CD14-positive monocyte (primary cell): ENCODE measurements at regions not wholly inside any gene's neighbourhood (a gene's known extent, or its start where the extent isn't known, plus 50 kb on each side); places are given as distances from the start of the nearest gene placed in this dataset.

Experiments used
- DNase-seq, 3 donors: peaks; one replicate each; pipeline ENCODE4 v3.0.0-alpha.2; 2011 to 2022
- H2AFZ ChIP-seq: 2 replicates; pipeline ENCODE4 v1.6.0; 2012; ENCODE audit warnings: mild to moderate bottlenecking, low read depth, low read length, inconsistent platforms; ENCODE audit not compliant: insufficient read depth, poor library complexity, severe bottlenecking
- H3K27ac ChIP-seq, 2 donors: 1 replicate in 1 of 2; 2 replicates in 1 of 2; pipeline ENCODE4 v1.5.1; 2012 to 2013; ENCODE audit warnings: low read length in 2 of 2, control low read depth in 1 of 2, inconsistent platforms in 1 of 2, low read depth in 1 of 2, mild to moderate bottlenecking in 1 of 2
- H3K27me3 ChIP-seq, 2 donors: one replicate each; pipeline versions ENCODE4 v1.6.0 to v1.6.1; 2011 to 2013; ENCODE audit warnings: low read length in 2 of 2; ENCODE audit not compliant: control insufficient read depth in 2 of 2, insufficient read depth in 2 of 2
- H3K36me3 ChIP-seq, 2 donors: replicated peaks in 1 of 2; 1 replicate in 1 of 2; 2 replicates in 1 of 2; pipeline versions ENCODE4 v1.5.1 to v1.6.1; 2012 to 2013; ENCODE audit warnings: low read length in 2 of 2, control low read depth in 1 of 2, inconsistent platforms in 1 of 2, mild to moderate bottlenecking in 1 of 2; ENCODE audit not compliant: insufficient read depth in 2 of 2, control insufficient read depth in 1 of 2
- H3K4me1 ChIP-seq, 2 donors: 1 replicate in 1 of 2; 2 replicates in 1 of 2; pipeline versions ENCODE4 v1.5.1 to v1.6.1; 2012 to 2013; ENCODE audit warnings: low read length in 2 of 2, control low read depth in 1 of 2, inconsistent platforms in 1 of 2, mild to moderate bottlenecking in 1 of 2, moderate library complexity in 1 of 2; ENCODE audit not compliant: insufficient read depth in 2 of 2, control insufficient read depth in 1 of 2
- H3K4me2 ChIP-seq: replicated peaks from 2 replicates; pipeline ENCODE3; 2012; ENCODE audit warnings: low read length, moderate library complexity, mild to moderate bottlenecking; ENCODE audit not compliant: poor library complexity, severe bottlenecking; ENCODE audit errors: extremely low read depth
- H3K4me3 ChIP-seq, 3 experiments: fragments of 200-600 bp in 1 of 3; sonication (generic) in 1 of 3; replicated peaks in 1 of 3; 1 replicate in 2 of 3; 2 replicates in 1 of 3; pipeline ENCODE4 v1.5.1; 2011 to 2013; ENCODE audit warnings: low read length in 3 of 3, mild to moderate bottlenecking in 3 of 3, control low read depth in 2 of 3, low read depth in 2 of 3, inconsistent platforms in 1 of 3, moderate library complexity in 1 of 3
- H3K79me2 ChIP-seq: 2 replicates; pipeline ENCODE4 v1.6.0; 2012; ENCODE audit warnings: mild to moderate bottlenecking, control low read depth, inconsistent platforms, low read length, moderate library complexity; ENCODE audit not compliant: insufficient read depth
- H3K9ac ChIP-seq: 2 replicates; pipeline ENCODE4 v1.6.0; 2017; ENCODE audit warnings: low read length, mild to moderate bottlenecking; ENCODE audit not compliant: insufficient read depth, poor library complexity, severe bottlenecking
- H3K9me3 ChIP-seq, 2 donors: replicated peaks in 1 of 2; 1 replicate in 1 of 2; 2 replicates in 1 of 2; pipeline versions ENCODE4 v1.5.1 to v1.6.1; 2012 to 2013; ENCODE audit warnings: low read length in 2 of 2, control low read depth in 1 of 2; ENCODE audit not compliant: control insufficient read depth in 1 of 2, insufficient read depth in 1 of 2
- H4K20me1 ChIP-seq: 2 replicates; pipeline ENCODE4 v1.6.0; 2012; ENCODE audit warnings: mild to moderate bottlenecking, low read length, control low read depth, moderate library complexity; ENCODE audit not compliant: insufficient read depth
- H3K27ac Mint-ChIP-seq, 7 donors: one replicate each; pipeline ENCODE4 v1.8.0; 2020; ENCODE audit warnings: mild to moderate bottlenecking in 7 of 7, mixed read lengths in 7 of 7, moderate library complexity in 6 of 7, inconsistent platforms in 2 of 7
- H3K27me3 Mint-ChIP-seq, 3 donors: one replicate each; pipeline ENCODE4 v1.8.0; 2021 to 2022; ENCODE audit warnings: low read depth in 3 of 3, mild to moderate bottlenecking in 3 of 3, mixed read lengths in 3 of 3, moderate library complexity in 3 of 3, inconsistent platforms in 1 of 3
- H3K36me3 Mint-ChIP-seq, 2 donors: one replicate each; pipeline ENCODE4 v1.8.0; 2020; ENCODE audit warnings: mixed read lengths in 2 of 2, inconsistent platforms in 1 of 2, mild to moderate bottlenecking in 1 of 2
- H3K4me1 Mint-ChIP-seq: one replicate; pipeline ENCODE4 v1.8.0; 2020; ENCODE audit warnings: mild to moderate bottlenecking, mixed read lengths
- H3K4me3 Mint-ChIP-seq, 2 donors: one replicate each; pipeline ENCODE4 v1.8.0; 2020; ENCODE audit warnings: mild to moderate bottlenecking in 2 of 2, mixed read lengths in 2 of 2, moderate library complexity in 1 of 2
- H3K9me3 Mint-ChIP-seq, 7 donors: one replicate each; pipeline ENCODE4 v1.8.0; 2020 to 2022; ENCODE audit warnings: mixed read lengths in 7 of 7, mild to moderate bottlenecking in 6 of 7, moderate library complexity in 6 of 7, inconsistent platforms in 2 of 7
- WGBS: methylation state at CpG from one replicate; pipeline ENCODE4 v1.1.5; 2013; ENCODE audit warnings: missing lambda C conversion rate; ENCODE audit not compliant: insufficient coverage; 5-methylcytosine and 5-hydroxymethylcytosine counted together
- intact Hi-C, 2 donors: fragments of 100-400 bp; cut with micrococcal nuclease; formaldehyde crosslinking; loops; one replicate each; pipeline versions ENCODE4 v1.15.0 to v1.15.1; 2023
- TF ChIP-seq, protein P1 (sequence below): fragments of 200-600 bp; IDR thresholded peaks from one replicate; pipeline ENCODE4 v1.8.0; 2022; ENCODE audit warnings: antibody characterized with exemption, mild to moderate bottlenecking

DNA sequence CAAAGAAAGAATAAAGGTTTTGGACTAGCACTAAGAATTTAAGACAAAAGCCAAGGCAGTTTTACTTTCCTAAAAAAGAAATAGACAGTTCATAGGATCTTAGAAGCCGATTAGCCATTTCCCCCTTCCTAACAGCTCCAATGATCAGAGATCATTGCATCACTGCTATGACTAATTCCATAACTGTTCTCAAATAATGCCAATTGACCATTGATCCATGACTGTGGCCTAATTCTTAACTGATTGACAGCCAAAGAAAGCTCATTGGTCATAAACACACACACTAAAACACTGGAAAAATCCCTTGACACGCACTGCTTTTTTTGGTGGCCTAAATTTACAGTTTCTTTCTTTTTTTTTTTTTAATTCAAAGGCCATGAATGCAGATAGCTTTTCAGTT, 345.0 kb upstream of the ACVR2A start:
- H4K20me1 ChIP-seq: no peaks in the 10 kb centered on the region
- no peaks in the 10 kb centered on the region for H3K36me3 ChIP-seq
- WGBS: 0% methylated on average over 2 of the region's 2 CpGs
- Mint-ChIP-seq H3K9me3 (peaks cover 0 to 6% (median 0%) of the 10 kb centered on the region in 7 donors), H3K4me3 (no peak overlapping the region), H3K27me3 (peaks cover 0 to 2% (median 0%) of the 10 kb centered on the region in 3 donors), H3K4me1 (peaks cover 4% of the 10 kb centered on the region), H3K36me3 (no peaks in the 10 kb centered on the region), H3K27ac (no peak overlapping the region)
- H3K4me1 ChIP-seq: no peaks in the 10 kb centered on the region
- peak in 1 of 3 donors; percentile 17 for DNase-seq
- no peak overlapping the region for H3K9ac ChIP-seq
- no peaks in the 10 kb centered on the region for H3K79me2 ChIP-seq
- H3K27ac ChIP-seq: no peak overlapping the region
- intact Hi-C loops: no loop called here
- no peak overlapping the region for H3K4me2 ChIP-seq
- no peak overlapping the region for H3K4me3 ChIP-seq
- H3K9me3 ChIP-seq: no peaks in the 10 kb centered on the region
- no peaks in the 10 kb centered on the region for H3K27me3 ChIP-seq
- H2AFZ ChIP-seq: no peak overlapping the region
- TF ChIP-seq, protein P1, sequence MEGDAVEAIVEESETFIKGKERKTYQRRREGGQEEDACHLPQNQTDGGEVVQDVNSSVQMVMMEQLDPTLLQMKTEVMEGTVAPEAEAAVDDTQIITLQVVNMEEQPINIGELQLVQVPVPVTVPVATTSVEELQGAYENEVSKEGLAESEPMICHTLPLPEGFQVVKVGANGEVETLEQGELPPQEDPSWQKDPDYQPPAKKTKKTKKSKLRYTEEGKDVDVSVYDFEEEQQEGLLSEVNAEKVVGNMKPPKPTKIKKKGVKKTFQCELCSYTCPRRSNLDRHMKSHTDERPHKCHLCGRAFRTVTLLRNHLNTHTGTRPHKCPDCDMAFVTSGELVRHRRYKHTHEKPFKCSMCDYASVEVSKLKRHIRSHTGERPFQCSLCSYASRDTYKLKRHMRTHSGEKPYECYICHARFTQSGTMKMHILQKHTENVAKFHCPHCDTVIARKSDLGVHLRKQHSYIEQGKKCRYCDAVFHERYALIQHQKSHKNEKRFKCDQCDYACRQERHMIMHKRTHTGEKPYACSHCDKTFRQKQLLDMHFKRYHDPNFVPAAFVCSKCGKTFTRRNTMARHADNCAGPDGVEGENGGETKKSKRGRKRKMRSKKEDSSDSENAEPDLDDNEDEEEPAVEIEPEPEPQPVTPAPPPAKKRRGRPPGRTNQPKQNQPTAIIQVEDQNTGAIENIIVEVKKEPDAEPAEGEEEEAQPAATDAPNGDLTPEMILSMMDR: no peak

DNA sequence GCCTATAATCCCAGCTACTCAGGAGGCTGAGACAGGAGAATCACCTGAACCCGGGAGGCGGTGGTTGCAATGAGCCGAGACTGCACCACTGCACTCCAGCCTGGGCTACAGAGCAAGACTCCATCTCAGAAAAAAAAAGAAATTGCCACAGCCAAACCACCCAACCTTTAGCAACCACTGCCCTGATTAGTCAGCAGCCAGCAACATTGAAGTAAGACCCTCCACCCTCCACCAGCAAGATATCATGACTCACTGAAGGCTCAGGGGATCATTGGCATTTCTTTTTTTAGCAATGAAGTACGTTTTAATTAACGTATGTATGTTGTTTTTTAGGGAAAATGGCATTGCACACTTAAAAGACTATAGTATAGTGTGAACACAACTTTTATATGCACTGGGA, 349.1 kb upstream of the ACVR2A start:
- intact Hi-C loops: no loop called here
- Histone ChIP-seq H3K9ac (no peak overlapping the region), H3K36me3 (no peaks in the 10 kb centered on the region), H3K4me3 (no peak overlapping the region), H3K27me3 (no peaks in the 10 kb centered on the region), H4K20me1 (no peaks in the 10 kb centered on the region), H3K27ac (no peak overlapping the region), H3K9me3 (no peaks in the 10 kb centered on the region), H3K4me1 (no peaks in the 10 kb centered on the region), H2AFZ (no peak overlapping the region), H3K79me2 (no peaks in the 10 kb centered on the region), H3K4me2 (no peak overlapping the region)
- H3K27me3 Mint-ChIP-seq: peaks cover 0 to 1% (median 0%) of the 10 kb centered on the region in 3 donors
- TF ChIP-seq, protein P1: no peak
- 93% methylated on average over 3 of the region's 5 CpGs for WGBS
- peaks cover 0 to 6% (median 2%) of the 10 kb centered on the region in 7 donors for H3K9me3 Mint-ChIP-seq
- H3K27ac Mint-ChIP-seq: no peak overlapping the region
- peaks cover 4% of the 10 kb centered on the region for H3K4me1 Mint-ChIP-seq
- H3K36me3 Mint-ChIP-seq: no peaks in the 10 kb centered on the region
- DNase-seq: no peak
- H3K4me3 Mint-ChIP-seq: no peak overlapping the region
